ENCODE measurements at regions not wholly inside any gene's neighbourhood (a gene's known extent, or its start where the extent isn't known, plus 50 kb on each side); places are given as distances from the start of the nearest gene placed in this dataset.

DNA sequence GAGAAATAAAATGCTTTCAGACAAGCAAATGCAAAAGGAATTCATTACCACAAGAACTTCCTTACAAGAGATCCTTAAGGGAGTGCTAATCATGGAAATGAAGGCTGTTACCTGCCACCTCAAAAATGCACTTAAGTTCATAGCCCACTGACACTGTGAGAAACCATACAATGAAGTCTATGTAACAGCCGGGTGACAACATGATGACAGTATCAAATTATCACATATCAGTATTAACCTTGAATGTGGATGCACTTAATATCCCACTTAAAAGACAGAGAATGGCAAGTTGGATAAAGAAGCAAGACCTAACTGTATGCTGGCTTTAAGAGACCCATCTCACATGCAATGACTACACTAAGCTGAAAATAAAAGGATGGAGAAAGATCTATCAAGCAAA lies 403.4 kb upstream of the MC4R start:
- DNase-seq (ENCODE audit: low read depth), result no peak

DNA sequence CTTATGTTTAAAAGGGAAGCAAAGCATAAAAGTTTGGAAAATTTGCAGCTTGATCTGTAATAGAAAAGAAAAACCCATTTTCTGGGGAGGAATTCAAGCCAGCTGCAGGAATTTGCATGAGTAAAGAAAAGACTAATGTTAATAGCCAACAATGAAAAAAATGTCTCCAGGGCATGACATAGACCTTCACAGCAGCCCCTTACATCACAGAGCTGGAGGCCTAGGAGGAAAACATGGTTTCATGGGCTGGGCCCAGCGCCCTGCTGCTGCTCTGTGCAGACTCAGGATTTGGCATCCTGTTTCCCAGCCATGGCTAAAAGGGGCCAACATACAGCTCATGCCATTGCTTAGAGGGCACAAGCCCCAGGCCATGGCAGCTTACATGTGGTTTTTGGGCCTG lies 411.6 kb upstream of the MC4R start:
- no peak for DNase-seq (ENCODE audit: low read depth)

DNA sequence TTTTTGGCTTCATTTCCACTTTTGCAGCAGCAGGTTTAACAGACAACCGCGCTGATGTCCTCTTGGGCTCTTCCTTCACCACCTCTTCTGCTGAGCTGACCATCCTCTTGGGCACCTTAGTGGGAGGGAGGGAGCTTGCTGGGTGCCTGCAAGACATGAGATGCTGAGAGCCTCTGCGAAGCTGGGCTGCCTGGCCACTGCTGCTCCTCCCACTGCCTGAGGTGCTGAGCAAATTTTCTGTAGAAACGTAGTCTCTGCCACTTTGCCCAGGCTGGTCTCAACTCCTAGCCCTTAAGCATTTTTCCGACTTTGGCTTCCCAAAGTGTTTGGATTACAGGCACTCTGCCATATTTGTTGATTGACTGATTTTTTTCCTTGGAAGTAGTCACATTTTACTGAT lies 422.2 kb upstream of the MC4R start:
- DNase-seq (ENCODE audit: low read depth), result no peak

DNA sequence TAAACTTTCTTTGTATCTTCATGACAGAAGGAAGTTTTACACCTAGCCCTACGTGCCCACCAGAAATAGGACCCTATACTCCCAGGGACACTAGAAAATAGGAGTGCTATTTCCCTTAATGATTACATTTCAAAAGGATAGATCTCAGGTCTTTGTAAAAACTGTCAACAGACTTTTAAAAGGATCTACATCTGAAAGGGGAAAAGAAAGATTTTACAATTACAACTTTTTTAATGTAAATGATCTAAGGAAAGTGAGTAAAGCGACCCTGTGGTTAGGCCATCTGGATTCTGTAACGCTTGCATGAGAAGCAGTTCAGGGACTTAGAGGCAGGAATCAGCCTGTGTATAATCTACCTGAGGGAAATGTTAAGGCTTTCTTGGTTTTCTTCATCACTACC lies 431.8 kb upstream of the MC4R start:
- DNase-seq (ENCODE audit: low read depth), result no peak

DNA sequence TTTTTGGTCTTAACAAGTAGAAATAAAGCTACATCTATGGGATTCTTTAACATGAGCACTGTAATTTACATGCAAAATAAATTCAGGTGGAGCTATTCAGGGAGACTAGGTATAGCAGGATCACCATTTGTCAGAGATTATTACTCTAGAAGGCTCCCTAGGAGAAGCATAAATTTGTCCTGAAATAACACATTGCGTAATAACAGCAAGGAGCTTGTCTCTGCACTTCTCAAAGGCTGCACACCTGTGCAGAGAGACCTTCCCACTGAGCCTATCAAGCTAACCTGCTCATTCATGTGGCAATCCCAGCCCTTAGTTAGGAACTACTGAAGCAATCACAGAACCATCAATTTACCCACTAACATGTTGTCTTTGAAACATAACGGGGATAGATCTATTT lies 437.4 kb upstream of the MC4R start:
- DNase-seq (ENCODE audit: low read depth), result no peak

DNA sequence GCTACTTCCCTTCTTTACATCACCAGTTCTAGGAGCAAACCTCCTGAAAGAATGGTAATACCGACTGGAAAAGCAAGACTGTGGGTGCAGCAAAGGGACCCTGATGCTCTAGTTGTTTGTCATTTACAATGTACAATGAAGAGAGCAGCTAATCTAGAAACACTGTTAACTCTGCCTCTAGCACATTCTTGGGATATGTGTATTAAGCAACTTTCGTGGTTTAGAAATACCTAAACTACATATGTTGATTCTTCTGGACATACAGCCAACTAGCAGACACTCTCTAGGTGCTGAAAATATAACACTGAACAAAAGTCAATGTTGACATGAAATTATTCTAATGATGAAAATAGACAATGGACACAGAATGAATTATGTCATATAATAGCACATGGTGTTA lies 440.3 kb upstream of the MC4R start:
- DNase-seq (ENCODE audit: low read depth), result no peak

DNA sequence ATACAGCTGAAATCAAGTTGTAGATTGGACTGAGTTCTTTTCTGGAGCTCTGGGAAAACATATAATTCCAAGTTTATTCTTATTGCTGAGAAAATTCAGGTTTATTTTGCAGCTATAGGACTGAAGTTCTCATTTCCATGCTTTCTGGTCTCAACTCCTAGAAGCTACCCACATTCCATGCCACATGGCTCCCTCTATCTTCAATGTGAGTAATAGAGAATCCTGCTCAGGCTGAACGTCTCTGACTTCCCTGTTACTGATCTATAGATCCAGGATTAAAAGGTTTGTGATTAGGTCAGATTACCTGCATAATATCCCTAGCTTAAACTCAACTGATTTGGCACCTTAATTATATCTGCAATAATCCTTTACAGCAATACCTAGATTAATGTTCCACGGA lies 453.8 kb upstream of the MC4R start:
- no peak for DNase-seq (ENCODE audit: low read depth)

DNA sequence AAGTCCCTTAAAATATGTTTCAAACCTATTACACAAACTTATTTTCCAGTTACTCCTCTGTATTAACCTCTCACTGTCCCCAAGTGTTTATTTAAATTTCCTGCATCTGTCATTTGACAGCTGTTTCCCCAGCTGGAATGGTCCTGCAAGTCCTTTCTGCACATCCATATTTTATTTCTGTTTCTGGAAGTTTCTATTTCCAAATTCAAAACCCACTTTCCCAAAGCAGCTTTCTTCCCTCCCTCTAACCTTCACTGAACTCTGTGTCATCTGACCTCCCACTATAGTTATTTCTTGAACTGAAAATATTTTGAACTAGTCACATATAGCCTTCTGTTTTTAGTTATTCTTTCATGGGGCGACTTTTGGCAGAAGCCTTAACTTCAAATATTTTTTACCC lies 459.4 kb upstream of the MC4R start:
- no peak for DNase-seq (ENCODE audit: low read depth)

DNA sequence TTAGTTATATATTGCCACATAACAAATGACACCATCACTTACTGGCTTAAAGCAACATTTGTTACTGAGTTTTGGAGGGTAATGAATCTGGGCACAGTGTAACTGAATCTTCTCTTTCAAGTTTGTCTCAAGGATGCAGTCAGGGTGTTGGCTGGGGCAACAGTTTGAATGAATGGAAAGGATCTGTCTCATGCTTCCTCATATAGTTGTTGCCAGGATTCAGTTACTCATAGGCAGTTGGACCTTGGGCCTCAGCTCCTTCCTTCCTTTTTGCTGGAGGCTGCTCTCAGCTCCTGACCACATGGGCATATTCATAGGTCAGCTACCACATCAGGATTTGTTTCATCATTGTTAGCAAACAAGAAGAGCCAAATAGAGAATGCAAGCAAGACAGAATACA lies 466.1 kb upstream of the MC4R start:
- DNase-seq (ENCODE audit: low read depth), result no peak

DNA sequence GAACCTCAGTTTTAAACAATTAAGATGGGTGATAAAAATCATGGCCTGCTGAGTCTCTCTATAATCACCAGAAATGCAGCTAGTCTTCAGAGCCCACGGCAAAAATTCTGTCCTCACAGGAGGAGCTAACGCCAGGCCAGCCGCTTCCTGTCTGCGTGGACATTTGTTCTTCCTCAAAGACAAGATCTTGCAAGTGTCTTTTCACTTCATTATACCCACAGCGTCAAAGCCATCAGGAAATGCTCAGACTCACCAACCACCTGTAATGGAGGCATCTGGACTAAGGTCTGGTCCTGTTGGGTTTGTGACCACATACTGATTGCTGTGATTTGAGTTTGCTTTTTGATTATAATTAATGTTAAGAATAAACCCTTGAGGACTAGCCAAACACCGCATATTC lies 473.8 kb upstream of the MC4R start:
- no peak for DNase-seq (ENCODE audit: low read depth)

DNA sequence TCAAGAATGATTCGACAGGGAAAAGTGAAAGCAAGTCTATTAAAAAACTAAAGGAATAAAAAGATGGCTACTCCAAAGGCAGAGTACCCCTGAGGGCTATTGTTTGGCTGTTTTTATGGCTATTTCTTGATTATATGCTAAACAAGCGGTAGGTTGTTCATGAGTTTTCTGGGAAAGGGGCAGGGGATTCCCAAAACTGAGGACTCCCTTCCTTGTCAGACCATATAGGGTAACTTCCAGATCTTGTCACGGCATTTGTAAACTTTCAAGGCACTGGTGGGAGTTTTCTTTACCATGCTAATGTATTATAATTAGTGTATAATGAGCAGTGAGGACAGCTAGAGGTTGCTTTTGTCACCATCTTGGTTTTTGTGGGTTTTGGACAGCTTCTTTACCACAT lies 474.9 kb upstream of the MC4R start:
- no peak for DNase-seq (ENCODE audit: low read depth)

DNA sequence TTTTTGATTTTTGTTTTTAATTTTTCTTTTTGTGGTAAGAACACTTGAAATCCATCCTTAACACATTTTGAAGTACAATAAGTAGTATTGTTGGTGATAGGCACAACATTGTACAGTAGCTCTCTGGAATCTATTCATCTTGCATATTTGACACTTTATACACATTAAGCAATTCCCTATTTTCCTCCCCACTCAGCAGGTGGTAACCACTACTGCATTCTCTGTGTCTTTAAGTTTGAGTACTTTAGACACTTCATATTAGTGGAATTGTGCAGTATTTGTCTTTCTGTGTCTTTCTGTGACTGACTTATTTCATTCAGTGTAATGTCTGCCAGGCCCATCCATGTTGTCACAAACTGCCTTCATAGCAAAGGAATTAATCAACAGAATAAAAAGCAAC lies 471.7 kb upstream of the CDH20 start:
- no peak for DNase-seq (ENCODE audit: low read depth)

DNA sequence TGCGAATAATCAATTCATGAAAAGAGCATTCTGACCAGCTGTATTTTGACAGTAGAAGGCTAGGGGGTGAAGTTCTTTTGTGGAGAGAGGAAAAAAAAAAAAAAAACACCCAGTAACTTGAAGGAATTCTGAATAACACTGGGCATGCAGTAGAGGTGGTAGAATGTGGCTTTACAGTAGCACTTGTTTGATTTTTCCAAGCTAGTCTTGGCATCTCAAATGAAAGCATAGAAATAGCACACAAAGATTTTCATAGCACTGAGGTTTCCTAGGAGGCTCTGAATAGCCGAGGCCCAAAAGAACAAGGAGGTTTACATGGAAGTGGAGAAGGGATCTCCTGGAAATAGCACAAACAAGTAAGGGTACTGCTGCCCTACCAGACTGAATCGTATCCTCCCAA lies 470.2 kb upstream of the CDH20 start:
- DNase-seq (ENCODE audit: low read depth), result no peak

DNA sequence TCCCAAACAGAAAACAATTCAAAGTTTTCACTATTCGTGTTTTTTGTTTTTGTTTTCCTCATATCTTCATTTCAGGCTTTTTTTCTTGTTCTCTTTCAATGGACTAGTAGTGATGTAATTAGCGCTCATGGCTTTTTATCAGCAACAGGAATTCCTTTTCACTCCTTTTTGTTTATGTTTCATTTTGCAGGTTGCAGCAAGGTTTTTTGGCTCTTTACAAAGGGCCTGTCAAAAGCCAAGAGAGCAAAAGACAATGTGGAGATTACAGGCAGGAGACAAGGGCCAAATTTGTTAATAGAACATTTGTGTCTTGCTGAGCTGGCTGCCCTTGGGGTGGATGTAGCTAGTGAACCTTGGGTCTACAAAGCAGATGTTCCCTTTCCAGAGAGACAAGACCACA lies 467.4 kb upstream of the CDH20 start:
- DNase-seq (ENCODE audit: low read depth), result no peak

DNA sequence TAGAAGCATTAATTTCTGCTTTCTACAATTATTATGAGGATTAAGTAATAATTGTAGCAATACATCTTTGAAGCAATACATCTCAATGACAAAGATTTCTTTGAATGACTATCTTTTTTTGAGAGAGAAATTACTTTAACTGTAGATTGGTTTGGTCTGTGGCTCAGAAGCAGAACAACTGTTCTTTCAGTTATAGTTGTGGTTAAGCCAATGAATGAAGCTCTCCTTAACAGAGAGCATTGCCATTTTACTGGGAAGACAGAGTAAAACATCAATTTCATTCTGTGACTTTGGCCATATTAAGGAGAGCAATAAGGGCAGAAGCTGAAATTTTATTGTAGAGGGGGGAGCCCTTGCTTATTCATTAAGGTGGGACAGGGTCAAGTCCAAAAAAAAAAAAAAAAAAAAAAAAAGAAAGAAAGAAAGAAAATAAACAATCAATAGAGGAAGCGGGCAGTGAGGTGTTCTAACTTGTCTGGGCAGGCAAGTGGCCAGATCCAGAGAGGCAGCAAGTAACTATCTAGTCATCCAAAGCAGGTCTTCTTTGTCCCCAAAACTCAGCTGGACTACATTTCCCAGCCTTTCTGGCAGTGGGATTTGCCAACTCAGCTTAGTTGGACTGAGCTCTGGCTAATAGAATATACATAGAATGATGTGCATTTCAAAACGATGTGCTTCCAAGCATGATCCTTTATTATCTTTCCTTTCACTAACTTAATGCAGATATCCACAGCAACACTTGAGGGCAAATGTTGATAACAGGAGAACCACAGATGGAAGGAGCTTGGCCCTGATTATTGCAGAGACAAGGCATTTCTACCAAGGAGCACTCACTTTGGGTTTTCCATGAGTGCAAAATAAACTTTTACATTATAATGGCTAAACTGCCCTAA lies 462.7 kb upstream of the CDH20 start:
- no peak for DNase-seq (ENCODE audit: low read depth)

DNA sequence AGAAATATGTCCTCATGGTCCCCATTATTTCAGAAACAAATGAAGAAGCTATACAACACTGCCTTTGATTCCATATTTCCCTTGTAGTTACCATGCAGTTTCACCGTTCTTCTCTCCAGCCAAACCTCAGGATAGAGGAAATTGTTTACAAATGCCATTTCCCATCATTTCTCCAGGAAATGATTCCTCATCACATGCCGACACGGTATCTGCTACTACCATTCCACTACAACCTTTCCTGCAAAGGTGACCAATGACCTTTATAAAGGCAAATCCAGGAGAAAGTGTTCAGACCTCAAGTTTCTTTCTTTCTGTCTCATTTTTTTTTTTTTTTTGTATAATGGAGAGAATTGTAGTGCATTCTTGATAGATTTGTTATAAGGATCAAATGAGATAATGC lies 460.8 kb upstream of the CDH20 start:
- no peak for DNase-seq (ENCODE audit: low read depth)

DNA sequence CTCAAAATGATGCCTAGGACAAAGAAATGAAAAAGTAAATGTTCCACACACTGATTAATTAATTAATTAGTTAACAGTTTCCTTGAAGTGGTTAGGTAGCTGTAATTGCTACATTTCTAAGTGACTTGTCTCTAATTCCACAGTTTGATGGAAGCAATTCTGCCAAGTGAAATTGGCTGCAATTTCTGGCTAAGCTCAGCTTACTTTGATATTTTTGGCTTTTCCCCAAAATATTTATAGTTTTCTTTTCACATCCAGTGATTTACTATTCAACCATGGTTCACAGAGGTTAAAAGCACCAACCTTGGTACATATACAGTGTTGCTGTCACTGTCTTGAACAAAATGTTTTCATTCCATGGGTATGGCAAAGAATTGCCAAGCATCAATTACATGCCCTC lies 459.5 kb upstream of the CDH20 start:
- DNase-seq (ENCODE audit: low read depth), result no peak

DNA sequence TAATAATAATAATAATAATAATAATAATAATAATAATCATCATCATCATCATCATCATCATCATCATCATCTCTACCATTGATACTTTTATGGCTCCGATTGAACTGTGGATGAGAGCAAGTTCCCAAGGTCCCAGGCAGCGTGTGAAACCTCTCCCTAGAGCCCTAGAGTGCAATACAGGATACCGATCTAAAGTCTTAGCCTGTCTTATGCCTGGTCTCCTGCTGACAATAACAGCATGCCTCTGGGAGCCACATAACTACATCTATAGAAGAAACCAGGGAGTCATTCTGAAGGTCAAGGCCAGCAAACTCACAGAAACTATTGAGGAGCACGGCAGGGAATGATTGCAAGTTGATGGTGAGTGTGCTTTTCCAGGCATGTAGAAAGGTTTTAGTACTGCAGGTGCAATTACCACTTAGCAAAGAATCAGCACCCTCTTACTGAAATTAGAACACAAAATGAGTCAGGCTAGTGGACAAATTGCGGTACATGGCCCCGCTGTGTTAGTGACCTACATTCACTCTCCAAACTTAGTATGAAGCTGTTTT lies 457.2 kb upstream of the CDH20 start:
- no peak for DNase-seq (ENCODE audit: low read depth)

DNA sequence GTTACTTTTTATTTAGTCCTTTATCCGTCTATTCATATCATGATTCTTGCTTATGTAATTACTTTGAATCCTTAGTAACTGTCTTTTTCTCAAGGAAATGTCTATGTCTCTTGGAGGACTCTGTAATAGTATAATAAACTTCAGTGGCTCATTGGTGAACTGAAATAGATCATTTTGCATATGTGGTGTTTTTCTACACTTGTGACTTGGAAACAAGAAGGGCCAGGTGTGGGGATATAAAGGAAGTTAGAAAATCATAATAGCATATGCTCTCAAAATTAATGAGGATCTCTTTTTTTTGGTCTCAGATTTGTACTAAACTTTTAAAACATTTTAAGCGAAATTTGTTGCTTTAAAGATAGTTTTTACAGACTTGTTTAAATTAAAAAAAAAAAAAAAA lies 453.0 kb upstream of the CDH20 start:
- no peak for DNase-seq (ENCODE audit: low read depth)

DNA sequence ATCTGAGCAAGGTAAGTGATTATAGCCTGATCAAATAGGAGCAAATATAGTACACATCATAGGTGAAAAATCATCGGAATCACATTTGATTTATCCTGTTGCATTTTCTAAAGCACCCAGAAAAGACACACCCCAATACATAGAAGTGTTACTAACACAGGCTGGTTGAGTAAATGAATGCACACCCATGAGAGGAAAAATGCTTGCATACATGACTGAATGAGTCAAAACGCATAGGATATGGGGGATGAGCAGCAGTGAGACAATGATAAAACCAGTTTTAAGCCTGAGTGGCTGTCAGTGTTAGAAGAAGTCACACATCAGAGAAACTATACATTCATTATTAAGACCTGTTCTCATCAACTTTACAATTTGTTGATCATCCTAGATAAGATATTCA lies 449.6 kb upstream of the CDH20 start:
- no peak for DNase-seq (ENCODE audit: low read depth)

DNA sequence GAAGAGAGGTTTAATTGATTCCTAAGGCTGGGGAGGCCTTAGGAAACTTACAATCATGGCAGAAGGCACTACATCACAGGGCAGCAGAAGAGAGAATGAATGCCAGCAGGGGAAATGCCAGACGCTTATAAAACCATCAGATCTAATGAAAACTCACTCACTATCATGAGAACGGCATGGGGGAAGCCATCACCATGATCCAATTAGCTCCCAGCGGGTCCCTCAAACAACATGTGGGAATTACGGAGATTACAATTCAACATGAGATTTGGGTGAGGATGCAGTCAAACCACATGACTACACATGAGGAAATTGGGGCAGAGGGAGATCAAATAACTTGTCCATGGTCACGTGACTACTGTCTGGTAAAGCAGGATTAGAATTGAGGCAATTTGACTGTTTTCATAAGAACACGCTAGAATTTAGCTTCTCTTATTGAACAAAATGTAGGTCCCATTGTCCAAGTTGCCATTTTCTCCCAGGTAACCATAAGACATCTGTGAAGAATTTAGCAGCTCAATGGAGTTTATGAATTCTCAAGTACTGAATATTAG lies 445.1 kb upstream of the CDH20 start:
- no peak for DNase-seq (ENCODE audit: low read depth)

DNA sequence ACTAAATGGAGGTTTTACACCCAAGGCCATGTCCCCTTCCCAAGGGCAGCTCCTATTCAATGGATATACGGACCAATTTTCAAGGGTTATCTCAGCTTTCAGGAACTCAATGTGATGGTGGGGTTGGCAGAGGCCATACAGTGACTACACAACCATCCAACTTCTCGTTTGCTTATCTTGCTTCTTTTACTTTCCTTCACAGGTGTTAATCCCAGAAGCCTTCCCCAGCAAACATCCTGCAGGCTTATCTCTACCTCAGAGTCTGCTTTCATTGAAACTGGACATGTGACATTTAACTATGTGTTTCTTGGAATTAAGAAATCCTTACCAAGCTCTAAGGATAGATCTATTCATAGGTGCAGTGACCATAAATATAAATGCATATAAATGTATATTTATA lies 443.8 kb upstream of the CDH20 start:
- DNase-seq (ENCODE audit: low read depth), result no peak

DNA sequence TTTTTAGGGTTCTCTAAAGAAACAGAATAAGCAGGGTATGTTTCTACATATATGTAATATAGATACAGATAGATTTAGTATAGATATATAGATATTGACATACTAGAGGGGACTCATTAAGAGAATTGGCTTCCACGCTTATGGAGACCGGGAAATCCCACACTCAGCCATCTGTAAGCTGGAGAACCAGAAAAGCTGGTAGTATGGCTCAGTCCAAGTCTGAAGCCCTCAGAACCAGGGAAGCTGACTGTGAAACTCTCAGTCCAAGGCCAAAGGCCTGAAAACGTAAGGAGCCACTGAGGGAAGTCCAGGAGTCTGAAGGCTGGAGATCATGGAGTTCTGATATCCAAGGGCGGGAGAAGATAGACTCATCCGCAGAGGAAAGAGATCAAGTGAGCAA lies 441.3 kb upstream of the CDH20 start:
- no peak for DNase-seq (ENCODE audit: low read depth)

DNA sequence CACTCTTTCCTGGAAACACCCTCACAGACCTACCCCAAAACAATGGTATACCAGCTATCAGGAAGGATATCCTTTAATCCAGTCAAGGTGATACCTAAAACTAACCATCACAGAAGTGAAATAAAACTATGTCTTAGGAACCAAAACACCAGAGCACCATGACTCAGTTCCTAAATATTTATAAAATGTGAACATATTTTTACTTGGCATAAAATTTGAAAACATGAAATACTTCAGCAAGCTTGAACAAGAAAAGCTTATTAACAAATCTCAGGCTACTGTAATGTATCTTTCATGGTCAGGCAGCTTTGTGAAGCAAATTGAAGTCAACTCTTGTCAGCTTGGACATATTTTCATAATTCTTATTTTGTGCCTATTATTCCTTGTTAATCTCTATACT lies 440.8 kb upstream of the CDH20 start:
- peak; percentile 17 for DNase-seq (ENCODE audit: low read depth)

Measured in renal cortical epithelial cell (primary cell).